ENCODE measurements at regions not wholly inside any gene's neighbourhood (a gene's known extent, or its start where the extent isn't known, plus 50 kb on each side); places are given as distances from the start of the nearest gene placed in this dataset.

- TF ChIP-seq CTCF (conservative IDR thresholded peaks at IDR 0.05; ENCODE audit: low read depth, low read length) (no peak), EZH2 (IDR thresholded peaks at IDR 0.05; ENCODE audit: low read length, unreplicated experiment) (no peak), EZH2phosphoT487 (IDR thresholded peaks at IDR 0.05; ENCODE audit: borderline replicate concordance, low read length) (no peak)
Measured at GRCh38 chr3:55269636-55270035, 217.5 kb downstream of the WNT5A start.

Measured in PC-3 (cell line).